B cell (primary cell): ENCODE measurements at regions not wholly inside any gene's neighbourhood (a gene's known extent, or its start where the extent isn't known, plus 50 kb on each side); places are given as distances from the start of the nearest gene placed in this dataset.

Experiments
- ATAC-seq: fragments of 200-7000 bp; cut with Tn5 transposase; one replicate; pipeline ENCODE4 v1.10.0; 2021; ENCODE audit warnings: low read depth, mild to moderate bottlenecking, moderate number of reproducible peaks, moderate library complexity
- CTCF ChIA-PET: fragments of 350-600 bp; sonication (Branson Sonifier 250); formaldehyde crosslinking; loops from one replicate; lab custom pipeline; 2021; ENCODE audit warnings: antibody characterized with exemption, inconsistent platforms; lab: Charles Lee
- POLR2A ChIA-PET: fragments of 350-600 bp; sonication (Branson Sonifier 250); formaldehyde crosslinking; loops from one replicate; lab custom pipeline; 2021; ENCODE audit warnings: antibody characterized with exemption; lab: Charles Lee
- DNase-seq: peaks from one replicate; pipeline ENCODE4 v3.0.0; 2013
- H2AFZ ChIP-seq: 2 replicates; pipeline ENCODE4 v1.6.1; 2012; ENCODE audit warnings: mild to moderate bottlenecking, low read depth, low read length; ENCODE audit not compliant: insufficient read depth, poor library complexity, severe bottlenecking
- H3K27ac ChIP-seq, 2 donors: 1 replicate in 1 of 2; 2 replicates in 1 of 2; pipeline ENCODE4 v1.5.1; 2012 to 2013; ENCODE audit warnings: low read length in 2 of 2, mild to moderate bottlenecking in 2 of 2, moderate library complexity in 1 of 2
- H3K27me3 ChIP-seq, 4 experiments: fragments of 200-600 bp in 1 of 4; sonication (generic) in 1 of 4; replicated peaks in 1 of 4; 1 replicate in 2 of 4; 2 replicates in 2 of 4; pipeline versions ENCODE4 v1.6.1 to v1.7.0; 2013 to 2016; ENCODE audit warnings: low read length in 3 of 4, mild to moderate bottlenecking in 2 of 4, mixed read lengths in 1 of 4, moderate library complexity in 1 of 4; ENCODE audit not compliant: insufficient read depth in 4 of 4, control insufficient read depth in 3 of 4; ENCODE audit errors: control extremely low read depth in 1 of 4
- H3K36me3 ChIP-seq, 2 experiments: replicated peaks in 1 of 2; 1 replicate in 1 of 2; 2 replicates in 1 of 2; pipeline versions ENCODE4 v1.6.1 to v1.7.1; 2013; ENCODE audit warnings: low read length in 1 of 2; ENCODE audit not compliant: insufficient read depth in 2 of 2, control insufficient read depth in 1 of 2; ENCODE audit errors: control extremely low read depth in 1 of 2, extremely low read depth in 1 of 2
- H3K4me1 ChIP-seq, 2 donors: fragments of 200-600 bp in 1 of 2; sonication (generic) in 1 of 2; 1 replicate in 1 of 2; 2 replicates in 1 of 2; pipeline versions ENCODE4 v1.5.1 to v1.6.1; 2013 to 2017; ENCODE audit warnings: low read length in 2 of 2; ENCODE audit not compliant: control insufficient read depth in 2 of 2, insufficient read depth in 2 of 2
- H3K4me2 ChIP-seq: replicated peaks from 2 replicates; pipeline ENCODE3; 2012; ENCODE audit warnings: mild to moderate bottlenecking, low read depth, low read length; ENCODE audit not compliant: poor library complexity, severe bottlenecking
- H3K4me3 ChIP-seq, 5 experiments: fragments of 200-600 bp in 1 of 5; sonication (generic) in 1 of 5; 1 replicate in 3 of 5; 2 replicates in 2 of 5; pipeline versions ENCODE4 v1.5.1 to v1.7.0; 2011 to 2016; ENCODE audit warnings: low read length in 4 of 5, mild to moderate bottlenecking in 4 of 5, low read depth in 2 of 5, control low read depth in 1 of 5, moderate library complexity in 1 of 5; ENCODE audit not compliant: insufficient read depth in 1 of 5; ENCODE audit errors: control extremely low read depth in 1 of 5, extremely low read depth in 1 of 5
- H3K79me2 ChIP-seq: fragments of 200-600 bp; sonication (generic); one replicate; pipeline ENCODE4 v1.6.0; 2016; ENCODE audit warnings: low read length; ENCODE audit not compliant: control insufficient read depth, insufficient read depth
- H3K9ac ChIP-seq: fragments of 200-600 bp; sonication (generic); 2 replicates; pipeline ENCODE4 v1.6.1; 2017; ENCODE audit warnings: mild to moderate bottlenecking, low read length, moderate library complexity
- H3K9me3 ChIP-seq, 3 donors: one replicate each; pipeline versions ENCODE4 v1.6.1 to v1.7.1; 2013; ENCODE audit warnings: low read length in 2 of 3; ENCODE audit not compliant: control insufficient read depth in 2 of 3, insufficient read depth in 1 of 3; ENCODE audit errors: control extremely low read depth in 1 of 3
- H4K20me1 ChIP-seq: 2 replicates; pipeline ENCODE4 v1.6.0; 2012; ENCODE audit warnings: mild to moderate bottlenecking, low read length; ENCODE audit not compliant: insufficient read depth, control insufficient read depth, poor library complexity, severe bottlenecking
- H3K27ac Mint-ChIP-seq: one replicate; pipeline ENCODE4 v1.8.0; 2021; ENCODE audit warnings: mixed read lengths
- H3K27me3 Mint-ChIP-seq: one replicate; pipeline ENCODE4 v1.8.0; 2021; ENCODE audit warnings: mixed read lengths
- H3K4me1 Mint-ChIP-seq: one replicate; pipeline ENCODE4 v1.8.0; 2021; ENCODE audit warnings: mixed read lengths
- H3K4me3 Mint-ChIP-seq: one replicate; pipeline ENCODE4 v1.8.0; 2021; ENCODE audit warnings: mixed read lengths
- H3K9me3 Mint-ChIP-seq: one replicate; pipeline ENCODE4 v1.8.0; 2022; ENCODE audit warnings: mixed read lengths; ENCODE audit not compliant: insufficient read depth
- EZH2 ChIP-seq: IDR thresholded peaks from 2 replicates; pipeline ENCODE4 v1.6.1; 2012; ENCODE audit warnings: borderline replicate concordance, low read depth, mild to moderate bottlenecking, moderate library complexity, low read length; ENCODE audit not compliant: insufficient read depth, poor library complexity, severe bottlenecking
- WGBS: methylation state at CpG from one replicate; pipeline ENCODE4 v1.1.5; 2013; ENCODE audit warnings: missing lambda C conversion rate; ENCODE audit not compliant: insufficient coverage; 5-methylcytosine and 5-hydroxymethylcytosine counted together
- intact Hi-C: fragments of 100-400 bp; cut with micrococcal nuclease; formaldehyde crosslinking; loops from one replicate; pipeline ENCODE4 v1.10.0; 2022
- TF ChIP-seq, protein P1 (sequence below): fragments of 200-600 bp; IDR thresholded peaks from one replicate; pipeline ENCODE4 v1.8.0; 2022; ENCODE audit warnings: antibody characterized with exemption, mild to moderate bottlenecking

DNA sequence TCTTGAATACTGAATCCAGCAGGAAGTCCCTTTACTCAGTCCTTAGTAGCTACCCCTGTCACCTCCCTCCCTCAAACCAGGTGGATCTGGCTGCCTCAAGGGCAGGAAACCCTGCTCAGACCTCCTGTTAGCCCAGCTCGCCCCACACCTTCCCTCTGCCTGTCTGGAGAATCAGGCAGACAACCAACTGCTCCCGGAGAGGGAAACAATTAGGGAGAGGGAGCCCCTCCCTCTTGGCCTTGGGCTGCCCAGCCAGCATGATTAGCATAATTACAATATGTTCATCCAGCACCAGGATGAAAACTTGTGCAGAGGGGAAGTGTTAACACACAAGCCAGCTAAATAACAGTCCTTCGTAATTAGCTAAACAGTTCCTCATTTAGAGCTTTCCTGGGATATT is 185.5 kb downstream of the C1D start:
- Mint-ChIP-seq H3K27me3 (peaks cover 9% of the 10 kb centered on the region), H3K4me1 (no peaks in the 10 kb centered on the region), H3K9me3 (no peaks in the 10 kb centered on the region), H3K27ac (no peak overlapping the region), H3K4me3 (no peak overlapping the region)
- Histone ChIP-seq H3K36me3 (no peaks in the 10 kb centered on the region), H4K20me1 (no peaks in the 10 kb centered on the region), H3K27me3 (peaks cover 0 to 4% (median 2%) of the 10 kb centered on the region in 4 experiments), H3K4me2 (no peak overlapping the region), H2AFZ (no peak overlapping the region), H3K4me3 (no peak overlapping the region), H3K9me3 (no peaks in the 10 kb centered on the region), H3K27ac (no peak overlapping the region), H3K79me2 (no peaks in the 10 kb centered on the region), H3K9ac (no peak overlapping the region), H3K4me1 (no peaks in the 10 kb centered on the region)
- ATAC-seq: no peak
- POLR2A ChIA-PET: no interaction called here
- 67% methylated on average over 3 of the region's 3 CpGs for WGBS
- intact Hi-C loops: no loop called here
- DNase-seq: no peak
- CTCF ChIA-PET: no interaction called here
- no peak for TF ChIP-seq EZH2

DNA sequence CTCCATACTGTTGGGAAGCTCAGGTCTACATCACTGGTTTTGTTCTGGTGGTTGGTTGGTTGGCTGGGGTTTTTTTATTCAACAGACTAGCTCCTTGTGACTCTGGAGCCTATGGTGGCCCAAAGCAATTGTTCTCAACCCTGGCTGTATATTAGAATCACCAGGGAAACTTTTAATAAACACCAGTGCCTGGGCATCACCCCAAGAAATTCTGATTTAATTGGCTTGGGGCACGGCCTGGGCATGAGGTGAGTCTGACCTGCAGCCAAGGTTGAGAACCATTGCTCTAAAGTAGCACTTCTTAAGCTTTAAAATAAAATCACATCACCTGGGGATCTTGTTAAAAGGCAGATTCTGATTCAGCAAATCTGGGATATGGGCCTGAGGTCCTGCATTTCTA is 184.1 kb downstream of the C1D start:
- H3K9ac ChIP-seq: no peak overlapping the region
- ChIA-PET CTCF (no interaction called here), POLR2A (no interaction called here)
- ATAC-seq: no peak
- no peaks in the 10 kb centered on the region for H3K4me1 ChIP-seq
- H4K20me1 ChIP-seq: no peaks in the 10 kb centered on the region
- no peaks in the 10 kb centered on the region for H3K9me3 Mint-ChIP-seq
- H3K27me3 Mint-ChIP-seq: peaks cover 11% of the 10 kb centered on the region
- H3K79me2 ChIP-seq: no peaks in the 10 kb centered on the region
- no peak overlapping the region for H3K4me3 Mint-ChIP-seq
- no peak overlapping the region for H2AFZ ChIP-seq
- H3K27me3 ChIP-seq: peaks cover 0 to 4% (median 1%) of the 10 kb centered on the region in 4 experiments
- H3K9me3 ChIP-seq: no peaks in the 10 kb centered on the region
- H3K27ac Mint-ChIP-seq: no peak overlapping the region
- no peak overlapping the region for H3K4me3 ChIP-seq
- no peaks in the 10 kb centered on the region for H3K36me3 ChIP-seq
- TF ChIP-seq, protein P1, sequence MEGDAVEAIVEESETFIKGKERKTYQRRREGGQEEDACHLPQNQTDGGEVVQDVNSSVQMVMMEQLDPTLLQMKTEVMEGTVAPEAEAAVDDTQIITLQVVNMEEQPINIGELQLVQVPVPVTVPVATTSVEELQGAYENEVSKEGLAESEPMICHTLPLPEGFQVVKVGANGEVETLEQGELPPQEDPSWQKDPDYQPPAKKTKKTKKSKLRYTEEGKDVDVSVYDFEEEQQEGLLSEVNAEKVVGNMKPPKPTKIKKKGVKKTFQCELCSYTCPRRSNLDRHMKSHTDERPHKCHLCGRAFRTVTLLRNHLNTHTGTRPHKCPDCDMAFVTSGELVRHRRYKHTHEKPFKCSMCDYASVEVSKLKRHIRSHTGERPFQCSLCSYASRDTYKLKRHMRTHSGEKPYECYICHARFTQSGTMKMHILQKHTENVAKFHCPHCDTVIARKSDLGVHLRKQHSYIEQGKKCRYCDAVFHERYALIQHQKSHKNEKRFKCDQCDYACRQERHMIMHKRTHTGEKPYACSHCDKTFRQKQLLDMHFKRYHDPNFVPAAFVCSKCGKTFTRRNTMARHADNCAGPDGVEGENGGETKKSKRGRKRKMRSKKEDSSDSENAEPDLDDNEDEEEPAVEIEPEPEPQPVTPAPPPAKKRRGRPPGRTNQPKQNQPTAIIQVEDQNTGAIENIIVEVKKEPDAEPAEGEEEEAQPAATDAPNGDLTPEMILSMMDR: no peak
- TF ChIP-seq EZH2: no peak
- no peaks in the 10 kb centered on the region for H3K4me1 Mint-ChIP-seq
- H3K4me2 ChIP-seq: no peak overlapping the region
- 75% methylated on average over 1 of the region's 1 CpG for WGBS
- intact Hi-C loops: no loop called here
- H3K27ac ChIP-seq: no peak overlapping the region
- DNase-seq: no peak
